ENCODE measurements at regions not wholly inside any gene's neighbourhood (a gene's known extent, or its start where the extent isn't known, plus 50 kb on each side); places are given as distances from the start of the nearest gene placed in this dataset.

DNA sequence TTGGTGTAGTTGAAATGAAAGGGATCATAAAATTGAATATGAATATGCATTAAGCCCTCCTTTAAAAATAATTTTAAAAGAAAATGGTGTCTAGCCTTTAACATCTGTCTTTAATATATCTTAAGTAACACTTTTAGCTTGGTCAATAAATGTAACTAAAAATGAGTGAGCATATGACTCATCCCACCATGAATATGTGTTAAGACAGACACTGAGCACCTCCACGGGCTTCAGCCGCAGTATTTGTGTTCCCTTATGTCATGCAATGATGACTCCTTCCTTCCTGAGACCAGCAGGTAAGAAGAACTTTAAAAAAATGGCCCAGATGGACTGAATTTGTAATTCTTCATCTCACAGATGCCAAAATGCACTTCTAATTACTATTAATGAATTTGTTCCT is 563.2 kb downstream of the NR2F1-AS1 start (continued):
- TF ChIP-seq, protein P1, sequence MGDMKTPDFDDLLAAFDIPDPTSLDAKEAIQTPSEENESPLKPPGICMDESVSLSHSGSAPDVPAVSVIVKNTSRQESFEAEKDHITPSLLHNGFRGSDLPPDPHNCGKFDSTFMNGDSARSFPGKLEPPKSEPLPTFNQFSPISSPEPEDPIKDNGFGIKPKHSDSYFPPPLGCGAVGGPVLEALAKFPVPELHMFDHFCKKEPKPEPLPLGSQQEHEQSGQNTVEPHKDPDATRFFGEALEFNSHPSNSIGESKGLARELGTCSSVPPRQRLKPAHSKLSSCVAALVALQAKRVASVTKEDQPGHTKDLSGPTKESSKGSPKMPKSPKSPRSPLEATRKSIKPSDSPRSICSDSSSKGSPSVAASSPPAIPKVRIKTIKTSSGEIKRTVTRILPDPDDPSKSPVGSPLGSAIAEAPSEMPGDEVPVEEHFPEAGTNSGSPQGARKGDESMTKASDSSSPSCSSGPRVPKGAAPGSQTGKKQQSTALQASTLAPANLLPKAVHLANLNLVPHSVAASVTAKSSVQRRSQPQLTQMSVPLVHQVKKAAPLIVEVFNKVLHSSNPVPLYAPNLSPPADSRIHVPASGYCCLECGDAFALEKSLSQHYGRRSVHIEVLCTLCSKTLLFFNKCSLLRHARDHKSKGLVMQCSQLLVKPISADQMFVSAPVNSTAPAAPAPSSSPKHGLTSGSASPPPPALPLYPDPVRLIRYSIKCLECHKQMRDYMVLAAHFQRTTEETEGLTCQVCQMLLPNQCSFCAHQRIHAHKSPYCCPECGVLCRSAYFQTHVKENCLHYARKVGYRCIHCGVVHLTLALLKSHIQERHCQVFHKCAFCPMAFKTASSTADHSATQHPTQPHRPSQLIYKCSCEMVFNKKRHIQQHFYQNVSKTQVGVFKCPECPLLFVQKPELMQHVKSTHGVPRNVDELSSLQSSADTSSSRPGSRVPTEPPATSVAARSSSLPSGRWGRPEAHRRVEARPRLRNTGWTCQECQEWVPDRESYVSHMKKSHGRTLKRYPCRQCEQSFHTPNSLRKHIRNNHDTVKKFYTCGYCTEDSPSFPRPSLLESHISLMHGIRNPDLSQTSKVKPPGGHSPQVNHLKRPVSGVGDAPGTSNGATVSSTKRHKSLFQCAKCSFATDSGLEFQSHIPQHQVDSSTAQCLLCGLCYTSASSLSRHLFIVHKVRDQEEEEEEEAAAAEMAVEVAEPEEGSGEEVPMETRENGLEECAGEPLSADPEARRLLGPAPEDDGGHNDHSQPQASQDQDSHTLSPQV (IDR thresholded peaks at IDR 0.05) = no peak
- no peak for TF ChIP-seq NFXL1 (IDR thresholded peaks at IDR 0.05; ENCODE audit: borderline replicate concordance)
- TF ChIP-seq POLR2A (IDR thresholded peaks at IDR 0.05; ENCODE audit: low read depth, low read length) = no peak
- TF ChIP-seq, protein P2, sequence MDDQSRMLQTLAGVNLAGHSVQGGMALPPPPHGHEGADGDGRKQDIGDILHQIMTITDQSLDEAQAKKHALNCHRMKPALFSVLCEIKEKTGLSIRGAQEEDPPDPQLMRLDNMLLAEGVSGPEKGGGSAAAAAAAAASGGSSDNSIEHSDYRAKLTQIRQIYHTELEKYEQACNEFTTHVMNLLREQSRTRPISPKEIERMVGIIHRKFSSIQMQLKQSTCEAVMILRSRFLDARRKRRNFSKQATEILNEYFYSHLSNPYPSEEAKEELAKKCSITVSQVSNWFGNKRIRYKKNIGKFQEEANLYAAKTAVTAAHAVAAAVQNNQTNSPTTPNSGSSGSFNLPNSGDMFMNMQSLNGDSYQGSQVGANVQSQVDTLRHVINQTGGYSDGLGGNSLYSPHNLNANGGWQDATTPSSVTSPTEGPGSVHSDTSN (IDR thresholded peaks at IDR 0.05; ENCODE audit: insufficient replicate concordance, low read depth, low read length) = no peak

DNA sequence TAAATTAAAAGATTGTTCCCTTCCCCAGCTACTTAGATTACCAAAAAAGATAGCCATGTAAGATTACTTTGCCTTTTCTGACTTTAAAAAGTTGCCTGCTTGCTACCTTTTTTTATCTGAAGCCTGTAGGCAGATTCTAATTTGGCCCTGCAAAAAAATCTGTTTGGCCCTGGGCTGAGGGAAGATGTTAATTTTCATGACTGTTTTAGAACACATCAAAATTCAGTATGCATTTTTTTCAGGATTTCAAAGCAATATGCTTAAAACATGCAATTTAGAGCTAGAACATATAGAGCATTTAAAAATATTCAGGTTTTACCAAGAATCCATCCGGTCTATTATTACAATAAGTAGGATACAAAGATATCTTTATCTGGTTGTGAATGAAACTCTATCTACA is 563.6 kb downstream of the NR2F1-AS1 start:
- no peaks in the 10 kb centered on the region for H3K79me2 ChIP-seq (ENCODE audit: control insufficient read depth, insufficient read depth, low read length)
- no peak overlapping the region for H3K4me2 ChIP-seq (ENCODE audit: control insufficient read depth, insufficient read depth)
- no peaks in the 10 kb centered on the region for H4K20me1 ChIP-seq (ENCODE audit: control insufficient read depth, insufficient read depth)
- POLR2A ChIA-PET = no interaction called here
- FAIRE-seq = no peak
- no peaks in the 10 kb centered on the region for H3K27me3 ChIP-seq (replicated peaks in 1 of 2; ENCODE audit: control insufficient read depth in 2 of 2, insufficient read depth in 2 of 2, low read length in 1 of 2)
- no TSS peak for BruUV-seq (replicated peaks)
- no peaks in the 10 kb centered on the region for H3K36me3 ChIP-seq (ENCODE audit: control insufficient read depth in 2 of 2, insufficient read depth in 2 of 2, low read length in 1 of 2)
- SMC1A ChIA-PET (ENCODE audit: uncharacterized antibody, unreplicated experiment) = interaction anchor here (1.4 kb wide), 1 partner anchor 108 kb away, joined by 3 read pairs; no protein-coding TSS in a partner anchor
- in situ Hi-C loops (cut with MboI) (no loop called here), intact Hi-C loops (cut with micrococcal nuclease; ENCODE audit: unreplicated experiment) (no loop called here)
- ATAC-seq = no peak
- no peak overlapping the region for H2AFZ ChIP-seq (ENCODE audit: control insufficient read depth, low read depth, low read length)
- no peak overlapping the region for H3K9ac ChIP-seq (ENCODE audit: control insufficient read depth, insufficient read depth, low read length)
- DNase-seq (ENCODE audit: low read depth, low spot score) = no peak
- CTCF ChIA-PET = interaction anchor here (0.6 kb wide), 1 partner anchor 624 kb away, joined by 4 read pairs; no protein-coding TSS in a partner anchor
- 76% methylated on average over 1 of the region's 1 CpG for WGBS (ENCODE audit: insufficient coverage, insufficient replicate concordance, low lambda C conversion rate, missing lambda C conversion rate)
- H3K9me3 ChIP-seq (replicated peaks; ENCODE audit: control insufficient read depth, insufficient read depth, low read length) = no peaks in the 10 kb centered on the region
- H3K4me1 ChIP-seq (ENCODE audit: control insufficient read depth, insufficient read depth, low read length) = no peaks in the 10 kb centered on the region
- H3K27ac ChIP-seq (ENCODE audit: control insufficient read depth, insufficient read depth) = no peak overlapping the region
- H3K4me3 ChIP-seq = no peak overlapping the region
- RAD21 ChIA-PET (ENCODE audit: unreplicated experiment) = no interaction called here
- TF ChIP-seq, protein P3, sequence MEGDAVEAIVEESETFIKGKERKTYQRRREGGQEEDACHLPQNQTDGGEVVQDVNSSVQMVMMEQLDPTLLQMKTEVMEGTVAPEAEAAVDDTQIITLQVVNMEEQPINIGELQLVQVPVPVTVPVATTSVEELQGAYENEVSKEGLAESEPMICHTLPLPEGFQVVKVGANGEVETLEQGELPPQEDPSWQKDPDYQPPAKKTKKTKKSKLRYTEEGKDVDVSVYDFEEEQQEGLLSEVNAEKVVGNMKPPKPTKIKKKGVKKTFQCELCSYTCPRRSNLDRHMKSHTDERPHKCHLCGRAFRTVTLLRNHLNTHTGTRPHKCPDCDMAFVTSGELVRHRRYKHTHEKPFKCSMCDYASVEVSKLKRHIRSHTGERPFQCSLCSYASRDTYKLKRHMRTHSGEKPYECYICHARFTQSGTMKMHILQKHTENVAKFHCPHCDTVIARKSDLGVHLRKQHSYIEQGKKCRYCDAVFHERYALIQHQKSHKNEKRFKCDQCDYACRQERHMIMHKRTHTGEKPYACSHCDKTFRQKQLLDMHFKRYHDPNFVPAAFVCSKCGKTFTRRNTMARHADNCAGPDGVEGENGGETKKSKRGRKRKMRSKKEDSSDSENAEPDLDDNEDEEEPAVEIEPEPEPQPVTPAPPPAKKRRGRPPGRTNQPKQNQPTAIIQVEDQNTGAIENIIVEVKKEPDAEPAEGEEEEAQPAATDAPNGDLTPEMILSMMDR (IDR thresholded peaks at IDR 0.05 in 2 of 3, conservative IDR thresholded peaks at IDR 0.05 in 1 of 3; ENCODE audit: control insufficient read depth in 2 of 3, extremely low read depth in 1 of 3, insufficient read depth in 1 of 3, low read depth in 3 of 3, low read length in 3 of 3) = no peak
- no peak for TF ChIP-seq TCF7 (IDR thresholded peaks at IDR 0.05; ENCODE audit: borderline replicate concordance)
- TF ChIP-seq, protein P4, sequence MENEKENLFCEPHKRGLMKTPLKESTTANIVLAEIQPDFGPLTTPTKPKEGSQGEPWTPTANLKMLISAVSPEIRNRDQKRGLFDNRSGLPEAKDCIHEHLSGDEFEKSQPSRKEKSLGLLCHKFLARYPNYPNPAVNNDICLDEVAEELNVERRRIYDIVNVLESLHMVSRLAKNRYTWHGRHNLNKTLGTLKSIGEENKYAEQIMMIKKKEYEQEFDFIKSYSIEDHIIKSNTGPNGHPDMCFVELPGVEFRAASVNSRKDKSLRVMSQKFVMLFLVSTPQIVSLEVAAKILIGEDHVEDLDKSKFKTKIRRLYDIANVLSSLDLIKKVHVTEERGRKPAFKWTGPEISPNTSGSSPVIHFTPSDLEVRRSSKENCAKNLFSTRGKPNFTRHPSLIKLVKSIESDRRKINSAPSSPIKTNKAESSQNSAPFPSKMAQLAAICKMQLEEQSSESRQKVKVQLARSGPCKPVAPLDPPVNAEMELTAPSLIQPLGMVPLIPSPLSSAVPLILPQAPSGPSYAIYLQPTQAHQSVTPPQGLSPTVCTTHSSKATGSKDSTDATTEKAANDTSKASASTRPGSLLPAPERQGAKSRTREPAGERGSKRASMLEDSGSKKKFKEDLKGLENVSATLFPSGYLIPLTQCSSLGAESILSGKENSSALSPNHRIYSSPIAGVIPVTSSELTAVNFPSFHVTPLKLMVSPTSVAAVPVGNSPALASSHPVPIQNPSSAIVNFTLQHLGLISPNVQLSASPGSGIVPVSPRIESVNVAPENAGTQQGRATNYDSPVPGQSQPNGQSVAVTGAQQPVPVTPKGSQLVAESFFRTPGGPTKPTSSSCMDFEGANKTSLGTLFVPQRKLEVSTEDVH (IDR thresholded peaks at IDR 0.05; ENCODE audit: low read depth, partially characterized antibody) = no peak
- TF ChIP-seq, protein P5, sequence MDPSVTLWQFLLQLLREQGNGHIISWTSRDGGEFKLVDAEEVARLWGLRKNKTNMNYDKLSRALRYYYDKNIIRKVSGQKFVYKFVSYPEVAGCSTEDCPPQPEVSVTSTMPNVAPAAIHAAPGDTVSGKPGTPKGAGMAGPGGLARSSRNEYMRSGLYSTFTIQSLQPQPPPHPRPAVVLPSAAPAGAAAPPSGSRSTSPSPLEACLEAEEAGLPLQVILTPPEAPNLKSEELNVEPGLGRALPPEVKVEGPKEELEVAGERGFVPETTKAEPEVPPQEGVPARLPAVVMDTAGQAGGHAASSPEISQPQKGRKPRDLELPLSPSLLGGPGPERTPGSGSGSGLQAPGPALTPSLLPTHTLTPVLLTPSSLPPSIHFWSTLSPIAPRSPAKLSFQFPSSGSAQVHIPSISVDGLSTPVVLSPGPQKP (IDR thresholded peaks at IDR 0.05; ENCODE audit: low read depth, low read length) = no peak

Measured in GM12878 (cell line).